GM04503 (cell line): ENCODE measurements at regions not wholly inside any gene's neighbourhood (a gene's known extent, or its start where the extent isn't known, plus 50 kb on each side); places are given as distances from the start of the nearest gene placed in this dataset.
"Not testable (repeated sequence)": the region's sequence is repeated elsewhere in the genome, so short reads cannot be mapped to it uniquely, and the experiment has no call there.

Experiments used
- DNase-seq: peaks from one replicate; pipeline ENCODE4 v3.0.0-alpha.2; 2012; ENCODE audit warnings: low read depth

GRCh38 chr2:12455661-12456060, 261.1 kb upstream of the TRIB2 start:
- DNase-seq, result no peak

GRCh38 chr2:12456293-12457106, 260.2 kb upstream of the TRIB2 start:
- peak; percentile 100 for DNase-seq

GRCh38 chr2:12457831-12458230, 258.9 kb upstream of the TRIB2 start:
- DNase-seq, result no peak

- DNase-seq, result no peak
Observed at GRCh38 chr2:12463189-12463588, 253.5 kb upstream of the TRIB2 start.

- DNase-seq, result no peak
Observed at GRCh38 chr2:12465631-12466135, 251.1 kb upstream of the TRIB2 start.

- DNase-seq, result no peak
Observed at GRCh38 chr2:12467303-12467702, 249.4 kb upstream of the TRIB2 start.

GRCh38 chr2:12469141-12469561, 247.6 kb upstream of the TRIB2 start:
- no peak for DNase-seq

GRCh38 chr2:12472265-12472664, 244.5 kb upstream of the TRIB2 start:
- not testable (repeated sequence) for DNase-seq

- DNase-seq, result no peak
Observed at GRCh38 chr2:12478151-12479064, 238.3 kb upstream of the TRIB2 start.

GRCh38 chr2:12479065-12479601, 237.6 kb upstream of the TRIB2 start:
- no peak for DNase-seq

GRCh38 chr2:12484536-12485115, 232.1 kb upstream of the TRIB2 start:
- peak; percentile 53 for DNase-seq

GRCh38 chr2:12486205-12487118, 230.3 kb upstream of the TRIB2 start:
- DNase-seq, result no peak

GRCh38 chr2:12487253-12488004, 229.3 kb upstream of the TRIB2 start:
- DNase-seq, result no peak

GRCh38 chr2:12488352-12489318, 228.1 kb upstream of the TRIB2 start:
- no peak for DNase-seq

- DNase-seq, result no peak
Observed at GRCh38 chr2:12490641-12491040, 226.1 kb upstream of the TRIB2 start.

GRCh38 chr2:12492360-12492759, 224.4 kb upstream of the TRIB2 start:
- DNase-seq, result not testable (repeated sequence)

GRCh38 chr2:12493031-12493513, 223.7 kb upstream of the TRIB2 start:
- DNase-seq, result no peak

- no peak for DNase-seq
Observed at GRCh38 chr2:12495247-12495868, 221.4 kb upstream of the TRIB2 start.
